ENCODE measurements at regions not wholly inside any gene's neighbourhood (a gene's known extent, or its start where the extent isn't known, plus 50 kb on each side); places are given as distances from the start of the nearest gene placed in this dataset.

DNA sequence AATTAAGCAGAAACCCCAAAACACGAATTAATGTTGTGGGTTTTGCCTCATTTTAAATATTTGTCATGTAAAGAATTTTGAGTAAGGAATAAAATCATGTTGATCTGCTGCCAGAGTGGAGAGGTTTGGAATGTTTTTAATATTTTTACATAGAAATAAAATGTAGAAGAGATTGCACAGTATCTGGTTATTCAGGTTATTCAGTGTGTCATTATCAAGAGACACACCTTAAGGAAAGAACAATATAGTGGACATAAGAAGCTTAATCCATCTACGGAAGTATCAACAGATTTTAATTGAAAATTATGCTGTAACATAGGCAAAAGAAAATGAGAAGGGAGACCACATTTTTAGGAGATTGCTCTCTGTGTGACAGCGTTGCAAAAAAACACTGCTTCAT lies 410.4 kb downstream of the MED10 start:
- TF ChIP-seq CTCF (conservative IDR thresholded peaks at IDR 0.05): no peak
- no peak overlapping the region for H3K4me3 Mint-ChIP-seq
- H3K9me3 Mint-ChIP-seq: peaks cover 11% of the 10 kb centered on the region
- no peaks in the 10 kb centered on the region for H3K4me1 Mint-ChIP-seq
- H3K27ac Mint-ChIP-seq (ENCODE audit: unreplicated experiment): no peak overlapping the region
- peaks cover 12% of the 10 kb centered on the region for H3K27me3 Mint-ChIP-seq (ENCODE audit: low read depth)
- H3K36me3 Mint-ChIP-seq (ENCODE audit: low read depth): peaks cover 3% of the 10 kb centered on the region
- no peak for DNase-seq (ENCODE audit: low read depth, low spot score)

DNA sequence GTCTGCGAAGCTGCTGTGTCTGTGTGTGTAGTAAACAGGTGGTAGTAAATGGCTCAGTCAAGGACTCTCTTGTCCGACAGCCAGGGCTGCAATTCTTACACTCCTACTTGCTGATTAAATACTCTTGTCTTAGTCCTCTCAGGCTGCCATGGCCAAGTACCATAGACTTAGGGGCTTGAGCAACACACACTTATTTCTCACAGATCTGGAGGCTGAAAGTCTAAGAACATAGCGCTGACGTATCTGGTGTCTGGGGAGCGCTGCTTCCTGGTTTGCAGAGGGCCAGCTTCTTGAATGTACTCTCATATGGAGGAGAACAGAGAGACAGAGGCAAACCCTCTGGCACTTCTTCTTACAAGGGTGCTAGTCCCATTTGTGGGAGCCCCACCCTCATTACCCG lies 411.0 kb downstream of the MED10 start:
- peaks cover 3% of the 10 kb centered on the region for H3K36me3 Mint-ChIP-seq (ENCODE audit: low read depth)

GRCh38 chr5:5965132-5965531 lies 413.2 kb downstream of the MED10 start:
- Mint-ChIP-seq H3K27me3 (ENCODE audit: low read depth) (peaks cover 12% of the 10 kb centered on the region), H3K4me3 (no peak overlapping the region), H3K36me3 (ENCODE audit: low read depth) (peaks cover 3% of the 10 kb centered on the region), H3K9me3 (peaks cover 11% of the 10 kb centered on the region), H3K27ac (ENCODE audit: unreplicated experiment) (no peak overlapping the region), H3K4me1 (no peaks in the 10 kb centered on the region)
- no peak for TF ChIP-seq CTCF (conservative IDR thresholded peaks at IDR 0.05)
- DNase-seq (ENCODE audit: low read depth, low spot score): no peak

More for the DNA sequence above, 411.0 kb downstream of the MED10 start:
- DNase-seq (ENCODE audit: low read depth, low spot score): no peak
- no peak overlapping the region for H3K27ac Mint-ChIP-seq (ENCODE audit: unreplicated experiment)
- H3K4me1 Mint-ChIP-seq: no peaks in the 10 kb centered on the region
- H3K9me3 Mint-ChIP-seq: peaks cover 11% of the 10 kb centered on the region
- H3K4me3 Mint-ChIP-seq: no peak overlapping the region
- no peak for TF ChIP-seq CTCF (conservative IDR thresholded peaks at IDR 0.05)
- H3K27me3 Mint-ChIP-seq (ENCODE audit: low read depth): peaks cover 12% of the 10 kb centered on the region

DNA sequence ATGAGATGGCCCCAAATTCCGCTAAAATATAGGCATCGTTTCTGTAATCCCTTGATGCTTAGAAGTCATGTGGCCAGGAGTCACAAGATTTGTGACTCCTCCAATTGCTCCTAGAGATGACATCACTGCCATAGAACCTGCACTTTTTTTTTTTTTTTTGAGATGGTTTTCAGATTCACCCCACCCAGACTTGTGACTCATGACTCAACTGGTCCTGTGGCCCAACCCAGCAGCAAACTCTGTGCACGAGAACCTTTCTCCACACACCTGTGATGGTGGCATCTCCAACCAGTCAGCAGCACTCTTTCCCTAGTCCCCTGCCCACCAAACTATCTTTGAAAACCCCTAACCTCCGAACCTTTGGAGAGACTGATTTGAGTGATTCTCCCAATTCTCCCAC lies 414.0 kb downstream of the MED10 start:
- Mint-ChIP-seq H3K36me3 (ENCODE audit: low read depth) (peaks cover 3% of the 10 kb centered on the region), H3K27me3 (ENCODE audit: low read depth) (peaks cover 12% of the 10 kb centered on the region), H3K9me3 (peaks cover 13% of the 10 kb centered on the region), H3K27ac (ENCODE audit: unreplicated experiment) (no peak overlapping the region), H3K4me1 (no peaks in the 10 kb centered on the region), H3K4me3 (no peak overlapping the region)
- TF ChIP-seq CTCF (conservative IDR thresholded peaks at IDR 0.05): no peak
- no peak for DNase-seq (ENCODE audit: low read depth, low spot score)

DNA sequence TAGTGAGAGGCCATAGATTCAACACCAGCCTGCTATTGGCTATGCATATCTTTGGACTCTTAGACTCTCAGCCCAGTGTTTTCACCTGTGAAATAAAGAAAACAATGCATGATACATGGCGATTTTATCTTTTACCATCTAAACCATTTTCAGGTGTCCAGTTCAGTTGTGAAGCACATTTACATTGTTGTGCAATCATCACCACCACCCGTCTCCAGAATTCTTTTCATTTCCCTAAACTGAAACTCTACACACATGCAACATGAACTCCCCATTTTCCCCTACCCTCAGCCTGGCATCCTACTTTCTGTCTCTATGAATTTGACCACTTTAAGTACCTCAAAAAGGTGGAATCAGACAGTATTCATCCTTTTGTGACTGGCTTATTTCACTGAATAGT lies 420.6 kb downstream of the MED10 start:
- H3K4me3 Mint-ChIP-seq: no peak overlapping the region
- DNase-seq (ENCODE audit: low read depth, low spot score): no peak
- no peak for TF ChIP-seq CTCF (conservative IDR thresholded peaks at IDR 0.05)
- H3K4me1 Mint-ChIP-seq: peaks cover 15% of the 10 kb centered on the region
- peaks cover 3% of the 10 kb centered on the region for H3K36me3 Mint-ChIP-seq (ENCODE audit: low read depth)
- H3K27ac Mint-ChIP-seq (ENCODE audit: unreplicated experiment): no peak overlapping the region
- peaks cover 37% of the 10 kb centered on the region for H3K27me3 Mint-ChIP-seq (ENCODE audit: low read depth)
- peaks cover 17% of the 10 kb centered on the region for H3K9me3 Mint-ChIP-seq

- Mint-ChIP-seq H3K27ac (ENCODE audit: unreplicated experiment) (peak overlapping the region; percentile 9), H3K27me3 (ENCODE audit: low read depth) (peaks cover 44% of the 10 kb centered on the region), H3K4me1 (peaks cover 17% of the 10 kb centered on the region), H3K4me3 (no peak overlapping the region), H3K36me3 (ENCODE audit: low read depth) (peaks cover 3% of the 10 kb centered on the region), H3K9me3 (peaks cover 15% of the 10 kb centered on the region)
- TF ChIP-seq CTCF (conservative IDR thresholded peaks at IDR 0.05): no peak
- no peak for DNase-seq (ENCODE audit: low read depth, low spot score)
These were observed 424.1 kb downstream of the MED10 start for GRCh38 chr5:5954275-5954598.
